Right ventricle myocardium superior (tissue), 1 donor: ENCODE measurements at regions not wholly inside any gene's neighbourhood (a gene's known extent, or its start where the extent isn't known, plus 50 kb on each side); places are given as distances from the start of the nearest gene placed in this dataset.
A peak's percentile ranks its signal among the peaks of the same experiment; 100 is the strongest.

Experiments
- ATAC-seq: fragments of 200-7000 bp; cut with Tn5 transposase; one replicate; pipeline ENCODE4 v1.9.1; 2020; ENCODE audit warnings: mild to moderate bottlenecking; ENCODE audit not compliant: poor library complexity
- DNase-seq: peaks from one replicate; pipeline ENCODE4 v3.0.0-alpha.2; 2020
- intact Hi-C: fragments of 100-400 bp; cut with DNase I; formaldehyde crosslinking; loops from one replicate; pipeline ENCODE4 v1.11.2; 2022
- donor health status: DM: no; HTN: yes; CAD: no; lungs with severe emphysema.

- intact Hi-C loops: no loop called here
- DNase-seq: peak; percentile 85
- ATAC-seq: peak; percentile 94
Measured at GRCh38 chr11:121741761-121742361, 289.1 kb upstream of the SORL1-AS1 start.

DNA sequence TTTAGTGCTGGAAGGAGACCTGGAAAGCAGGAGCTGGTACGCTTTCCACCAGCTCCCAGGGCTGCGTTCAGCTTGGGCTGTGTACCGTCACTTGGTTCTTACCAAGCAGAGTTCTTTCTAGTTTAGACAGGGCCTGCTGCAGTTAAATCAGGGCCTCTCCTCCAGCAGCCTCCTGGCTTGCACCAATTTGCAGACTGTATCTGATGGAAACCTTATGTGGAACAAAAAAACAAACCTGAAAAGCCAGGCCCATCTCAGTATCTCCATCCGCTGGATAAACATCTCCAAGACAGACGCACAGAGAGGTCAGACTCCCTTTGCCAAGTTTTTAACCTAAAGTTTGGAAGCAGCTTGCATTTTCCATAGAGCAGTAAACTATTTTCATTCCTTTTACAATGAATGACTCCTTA is 288.6 kb upstream of the SORL1-AS1 start:
- DNase-seq: no peak
- intact Hi-C loops: no loop called here
- peak; percentile 50 for ATAC-seq

- intact Hi-C loops: no loop called here
- ATAC-seq: no peak
- no peak for DNase-seq
Measured at GRCh38 chr11:121740902-121741301, 288.1 kb upstream of the SORL1-AS1 start.

GRCh38 chr11:121733858-121734257 is 281.1 kb upstream of the SORL1-AS1 start:
- DNase-seq: no peak
- ATAC-seq: no peak
- intact Hi-C loops: no loop called here

- ATAC-seq: no peak
- DNase-seq: no peak
- intact Hi-C loops: no loop called here
Measured at GRCh38 chr11:121727942-121728341, 275.2 kb upstream of the SORL1-AS1 start.

DNA sequence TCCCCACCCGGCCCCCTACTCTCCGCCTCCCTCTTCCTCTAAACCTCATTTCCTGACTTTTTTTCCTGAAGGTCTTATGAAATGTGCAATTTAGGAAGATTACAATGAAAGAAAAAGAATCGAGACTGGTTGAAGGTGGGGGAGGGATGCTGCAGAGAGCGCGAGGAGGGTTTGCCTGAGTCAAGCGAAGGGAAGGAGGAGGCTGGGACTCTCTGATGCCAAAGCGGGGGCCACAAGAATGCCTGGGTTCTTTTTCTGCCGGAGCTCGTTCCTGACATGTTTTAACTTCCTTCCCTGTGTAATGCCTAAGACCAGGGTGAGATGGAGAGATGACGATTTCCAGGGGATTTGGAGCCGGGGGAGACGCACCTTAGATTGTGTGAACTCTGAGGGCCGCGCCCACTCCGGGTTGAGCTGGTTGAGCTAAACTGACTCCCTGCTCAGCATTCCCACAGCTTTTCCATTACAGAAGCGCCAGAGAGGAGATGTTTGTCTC is 270.5 kb upstream of the SORL1-AS1 start:
- intact Hi-C loops: no loop called here
- peak; percentile 51 for DNase-seq
- ATAC-seq: peak; percentile 32

DNA sequence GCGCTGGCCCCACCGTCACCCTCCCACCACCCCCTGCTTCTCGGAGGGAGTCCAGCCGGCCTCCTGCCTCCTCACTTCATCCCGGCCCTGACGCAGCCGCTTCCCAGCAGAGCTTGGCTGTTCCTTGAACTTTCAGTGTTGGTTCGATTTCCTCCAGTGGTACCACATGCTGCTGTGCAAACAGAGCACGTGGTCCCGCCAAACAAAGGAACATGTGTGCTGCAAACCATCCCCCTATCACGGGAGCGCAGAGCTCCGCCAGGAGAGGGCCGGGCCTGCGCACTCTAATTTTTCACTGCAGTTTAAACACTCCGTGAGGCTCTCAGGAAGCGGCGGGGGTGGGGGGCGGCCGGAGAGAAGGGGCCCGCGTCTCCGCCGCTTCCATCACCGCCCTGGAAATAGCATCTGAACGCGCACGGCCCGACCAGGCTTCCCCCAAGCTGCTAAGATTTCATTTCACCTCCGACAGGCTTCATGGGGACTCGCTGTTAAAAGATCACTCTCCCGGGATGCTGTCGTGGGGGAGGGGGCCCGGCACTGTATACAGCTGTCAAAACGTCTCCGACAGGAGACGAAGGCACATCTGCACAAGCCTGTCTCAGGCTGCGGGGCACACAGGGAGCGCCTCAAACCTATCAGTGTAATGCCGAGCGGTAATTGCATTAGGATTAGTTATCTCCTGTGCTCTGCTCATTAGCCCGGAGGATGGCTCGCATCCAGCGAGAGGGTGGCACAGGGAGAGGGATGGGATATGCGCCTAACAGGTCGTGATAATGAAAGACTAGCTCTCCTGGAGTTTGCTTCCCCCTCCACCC is 269.9 kb upstream of the SORL1-AS1 start:
- intact Hi-C loops: no loop called here
- DNase-seq: peak; percentile 89
- ATAC-seq: peak; percentile 97

GRCh38 chr11:121721961-121722360 is 269.2 kb upstream of the SORL1-AS1 start:
- ATAC-seq (peak; percentile 18), DNase-seq (no peak)
- intact Hi-C loops: no loop called here

DNA sequence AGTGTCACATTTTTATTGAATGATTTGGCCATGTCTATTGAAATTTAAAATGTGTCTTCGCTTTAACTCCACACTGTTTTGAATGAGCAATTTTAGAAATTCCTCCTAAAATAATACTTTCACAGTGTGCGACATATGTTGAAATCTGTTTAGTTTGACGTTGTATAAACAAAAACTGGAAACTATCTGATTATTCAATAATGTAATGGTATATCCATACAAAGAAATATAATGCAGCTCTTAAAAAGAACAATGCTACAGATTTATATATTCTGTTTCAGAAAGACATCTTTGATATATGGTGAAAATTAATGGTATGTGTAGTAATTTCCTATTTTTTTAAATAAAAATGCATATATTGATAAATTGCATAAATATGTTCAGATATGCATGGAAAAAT is 268.7 kb upstream of the SORL1-AS1 start:
- intact Hi-C loops: no loop called here
- no peak for ATAC-seq

GRCh38 chr11:121717296-121717695 is 264.5 kb upstream of the SORL1-AS1 start:
- ATAC-seq: no peak
- intact Hi-C loops: no loop called here
- DNase-seq: no peak

More for the DNA sequence above, 268.7 kb upstream of the SORL1-AS1 start:
- DNase-seq: no peak

- intact Hi-C loops: no loop called here
- no peak for ATAC-seq
Measured at GRCh38 chr11:121716060-121716459, 263.3 kb upstream of the SORL1-AS1 start.

DNA sequence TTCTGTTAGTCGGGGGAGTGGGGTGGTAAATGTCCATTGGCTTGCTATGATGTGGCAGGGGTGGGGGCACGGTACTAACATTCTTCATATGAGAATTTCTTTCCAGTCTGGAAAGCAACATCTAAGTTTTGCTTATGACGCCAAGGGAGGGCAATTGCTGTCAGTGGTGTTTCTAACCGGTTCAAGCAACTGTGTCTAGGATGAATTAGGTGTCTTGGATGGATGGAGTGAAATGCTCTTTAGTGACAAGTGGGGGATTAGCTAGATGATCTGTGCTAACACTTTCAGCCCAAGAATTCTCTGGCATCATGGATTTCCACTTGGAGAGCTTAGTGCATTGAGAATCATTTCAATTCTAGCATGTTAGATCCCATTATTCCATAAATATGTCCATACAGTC is 262.6 kb upstream of the SORL1-AS1 start:
- DNase-seq (no peak), ATAC-seq (no peak)
- intact Hi-C loops: no loop called here

More at GRCh38 chr11:121716060-121716459, 263.3 kb upstream of the SORL1-AS1 start:
- DNase-seq: no peak

DNA sequence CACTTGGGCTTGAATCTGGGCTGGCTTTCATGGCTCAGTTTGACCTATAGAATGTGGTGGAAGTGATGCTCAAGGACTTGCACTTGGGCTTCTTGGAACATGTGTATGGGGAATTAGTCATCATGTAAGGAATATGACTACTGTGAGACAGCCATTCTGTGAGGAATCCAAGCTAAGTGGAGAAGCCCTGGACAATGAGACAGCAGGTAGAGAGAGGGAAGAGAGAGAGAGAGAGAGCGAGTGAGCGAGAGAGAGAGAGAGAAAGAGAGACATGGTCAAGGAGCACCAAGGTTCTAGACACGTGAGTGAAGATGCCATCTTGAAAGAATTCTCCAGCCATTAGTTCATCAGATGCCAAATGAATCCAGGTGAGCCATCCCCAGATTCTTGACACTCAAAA is 261.6 kb upstream of the SORL1-AS1 start:
- no peak for DNase-seq
- no peak for ATAC-seq
- intact Hi-C loops: no loop called here

DNA sequence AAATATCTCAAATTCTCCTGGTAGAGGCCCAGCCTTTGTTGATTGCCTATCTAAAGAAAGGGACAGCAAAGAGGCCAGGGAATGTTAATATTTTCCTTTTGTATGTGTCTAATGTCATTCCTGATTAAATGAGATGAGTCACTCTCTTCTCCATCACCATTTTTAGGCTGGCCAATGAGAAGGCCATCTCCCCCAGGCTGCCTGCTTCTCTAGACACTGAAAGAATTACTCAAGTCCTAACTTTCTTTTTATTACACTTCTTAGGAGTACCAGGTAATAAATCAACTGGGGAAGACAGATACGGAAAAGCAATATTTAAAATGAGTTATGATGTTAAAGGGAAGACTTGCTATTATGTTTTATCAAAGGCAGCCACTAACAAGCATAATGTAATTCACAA is 259.2 kb upstream of the SORL1-AS1 start:
- no peak for ATAC-seq
- intact Hi-C loops: no loop called here
- no peak for DNase-seq

GRCh38 chr11:121711236-121711635 is 258.5 kb upstream of the SORL1-AS1 start:
- ATAC-seq (no peak), DNase-seq (no peak)
- intact Hi-C loops: no loop called here

DNA sequence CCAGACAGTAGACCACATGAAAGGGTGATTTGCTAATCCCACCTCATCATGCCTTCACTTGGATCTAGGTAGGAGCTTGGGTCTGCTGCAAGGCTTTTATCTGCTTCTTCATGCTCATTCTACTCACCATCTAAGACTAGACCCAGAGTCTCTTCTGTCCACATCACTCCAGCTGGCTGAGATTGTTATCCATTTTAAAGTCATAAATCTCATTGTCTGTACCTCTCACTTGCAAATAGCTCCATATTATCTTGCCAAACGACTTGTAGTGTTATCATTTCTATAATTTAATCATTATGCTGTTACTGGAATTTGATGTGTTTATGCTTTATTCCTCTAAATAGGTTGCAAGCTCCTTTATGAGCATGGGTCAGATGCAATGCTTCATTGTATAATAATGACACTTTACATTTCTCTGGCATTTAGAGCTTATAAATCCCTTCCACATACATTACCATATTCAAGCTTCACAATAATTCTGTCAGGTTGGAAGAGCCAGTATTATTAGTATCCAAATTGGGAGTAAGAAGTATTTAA is 254.2 kb upstream of the SORL1-AS1 start:
- DNase-seq (no peak), ATAC-seq (no peak)
- intact Hi-C loops: no loop called here

GRCh38 chr11:121703201-121703600 is 250.4 kb upstream of the SORL1-AS1 start:
- intact Hi-C loops: no loop called here
- DNase-seq (no peak), ATAC-seq (no peak)

DNA sequence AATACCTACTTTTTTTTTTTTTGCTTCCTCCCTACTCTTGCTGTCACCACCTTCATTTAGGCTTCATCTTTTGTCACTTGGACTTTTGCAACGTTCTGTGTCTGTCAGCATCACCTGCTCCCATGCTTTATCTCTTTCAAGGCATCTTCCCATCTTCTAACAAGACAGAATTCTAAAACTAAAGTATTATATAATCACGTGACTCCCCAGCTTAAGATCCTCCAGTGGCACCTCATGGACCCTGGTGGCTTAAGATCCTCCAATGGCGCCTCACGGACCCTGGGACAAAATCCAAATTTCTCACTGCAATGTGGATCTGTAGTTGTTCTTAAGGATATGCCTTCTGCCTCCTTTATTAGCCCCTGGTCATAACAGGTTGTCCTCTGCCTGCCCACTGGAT is 248.2 kb upstream of the SORL1-AS1 start:
- intact Hi-C loops: no loop called here
- ATAC-seq: no peak

DNA sequence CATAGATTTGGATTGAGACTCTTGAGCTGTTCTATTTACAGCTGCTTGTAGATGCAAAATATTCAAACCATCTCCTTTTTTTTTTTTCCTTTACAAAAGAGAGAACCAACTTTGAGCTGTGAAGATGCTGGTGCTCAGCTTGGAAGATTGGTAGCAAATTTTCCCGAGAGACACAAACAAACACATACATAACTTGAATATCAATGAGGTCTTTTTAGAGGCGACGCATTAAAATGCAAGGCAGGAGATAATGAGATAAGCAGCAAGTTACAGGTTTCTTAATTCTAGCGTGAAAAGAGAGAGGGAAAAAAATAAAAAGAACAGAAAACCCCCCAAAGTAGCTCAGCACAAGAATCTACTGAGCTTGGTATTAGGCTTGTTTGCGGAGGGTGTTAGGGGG is 247.0 kb upstream of the SORL1-AS1 start:
- DNase-seq: no peak
- ATAC-seq: no peak
- intact Hi-C loops: no loop called here

More for the DNA sequence above, 248.2 kb upstream of the SORL1-AS1 start:
- DNase-seq: no peak
